Muscle layer of duodenum (tissue), 2 donors: ENCODE measurements at regions not wholly inside any gene's neighbourhood (a gene's known extent, or its start where the extent isn't known, plus 50 kb on each side); places are given as distances from the start of the nearest gene placed in this dataset.
"Not testable (repeated sequence)": the region's sequence is repeated elsewhere in the genome, so short reads cannot be mapped to it uniquely, and the experiment has no call there.

Experiments used
- H3K27ac ChIP-seq: one replicate; pipeline ENCODE4 v1.7.0; 2013; ENCODE audit warnings: mild to moderate bottlenecking, low read length
- H3K27me3 ChIP-seq: one replicate; pipeline ENCODE4 v1.7.0; 2013; ENCODE audit warnings: low read depth, mild to moderate bottlenecking, control low read depth, low read length
- H3K36me3 ChIP-seq, 2 donors: one replicate each; pipeline ENCODE4 v1.7.0; 2013; ENCODE audit warnings: low read length in 2 of 2, control low read depth in 1 of 2, mild to moderate bottlenecking in 1 of 2; ENCODE audit not compliant: insufficient read depth in 2 of 2, control insufficient read depth in 1 of 2
- H3K4me1 ChIP-seq, 2 donors: one replicate each; pipeline ENCODE4 v1.7.0; 2013; ENCODE audit warnings: low read length in 2 of 2, mild to moderate bottlenecking in 2 of 2, control low read depth in 1 of 2, moderate library complexity in 1 of 2; ENCODE audit not compliant: insufficient read depth in 2 of 2, control insufficient read depth in 1 of 2
- H3K4me3 ChIP-seq, 2 donors: one replicate each; pipeline ENCODE4 v1.7.0; 2013; ENCODE audit warnings: low read length in 2 of 2, low read depth in 1 of 2, mild to moderate bottlenecking in 1 of 2
- H3K9me3 ChIP-seq, 2 donors: one replicate each; pipeline ENCODE4 v1.7.0; 2013; ENCODE audit warnings: low read length in 2 of 2, control low read depth in 1 of 2, mild to moderate bottlenecking in 1 of 2; ENCODE audit not compliant: control insufficient read depth in 1 of 2
- donor health status: healthy.

- no peaks in the 10 kb centered on the region for H3K27me3 ChIP-seq
- H3K9me3 ChIP-seq = no peaks in the 10 kb centered on the region
- H3K27ac ChIP-seq = no peak overlapping the region
- H3K36me3 ChIP-seq = no peaks in the 10 kb centered on the region
- no peak overlapping the region for H3K4me3 ChIP-seq
- peaks cover 0 to 14% of the 10 kb centered on the region in 2 donors for H3K4me1 ChIP-seq
These were observed 70.9 kb upstream of the CCDC71L start for GRCh38 chr7:106731646-106732444.

- no peaks in the 10 kb centered on the region for H3K27me3 ChIP-seq
- no peak overlapping the region for H3K27ac ChIP-seq
- H3K9me3 ChIP-seq = no peaks in the 10 kb centered on the region
- peaks cover 0 to 15% of the 10 kb centered on the region in 2 donors for H3K4me1 ChIP-seq
- no peaks in the 10 kb centered on the region for H3K36me3 ChIP-seq
- no peak overlapping the region for H3K4me3 ChIP-seq
These were observed 74.7 kb upstream of the CCDC71L start for GRCh38 chr7:106735637-106736036.

GRCh38 chr7:106736123-106736507 is 75.2 kb upstream of the CCDC71L start:
- no peak overlapping the region for H3K27ac ChIP-seq

GRCh38 chr7:106736508-106737201 is 75.7 kb upstream of the CCDC71L start:
- Histone ChIP-seq H3K27me3 (no peaks in the 10 kb centered on the region), H3K4me1 (peaks cover 0 to 8% of the 10 kb centered on the region in 2 donors), H3K27ac (no peak overlapping the region), H3K36me3 (no peaks in the 10 kb centered on the region), H3K9me3 (no peaks in the 10 kb centered on the region), H3K4me3 (no peak overlapping the region)

More at GRCh38 chr7:106736123-106736507, 75.2 kb upstream of the CCDC71L start:
- no peaks in the 10 kb centered on the region for H3K27me3 ChIP-seq
- H3K4me1 ChIP-seq = peaks cover 0 to 10% of the 10 kb centered on the region in 2 donors
- H3K36me3 ChIP-seq = no peaks in the 10 kb centered on the region
- H3K9me3 ChIP-seq = no peaks in the 10 kb centered on the region
- no peak overlapping the region for H3K4me3 ChIP-seq

- Histone ChIP-seq H3K27ac (no peak overlapping the region), H3K9me3 (no peaks in the 10 kb centered on the region), H3K36me3 (no peaks in the 10 kb centered on the region), H3K27me3 (no peaks in the 10 kb centered on the region), H3K4me3 (no peak overlapping the region), H3K4me1 (peaks cover 0 to 8% of the 10 kb centered on the region in 2 donors)
These were observed 76.2 kb upstream of the CCDC71L start for GRCh38 chr7:106737202-106737562.

GRCh38 chr7:106740806-106741205 is 79.8 kb upstream of the CCDC71L start:
- Histone ChIP-seq H3K9me3 (no peaks in the 10 kb centered on the region), H3K27ac (no peak overlapping the region), H3K4me3 (no peak overlapping the region), H3K36me3 (no peaks in the 10 kb centered on the region), H3K4me1 (peaks cover 0 to 8% of the 10 kb centered on the region in 2 donors), H3K27me3 (no peaks in the 10 kb centered on the region)

GRCh38 chr7:106744563-106745091 is 83.7 kb upstream of the CCDC71L start:
- Histone ChIP-seq H3K4me1 (no peaks in the 10 kb centered on the region), H3K4me3 (no peak overlapping the region), H3K9me3 (no peaks in the 10 kb centered on the region), H3K27me3 (no peaks in the 10 kb centered on the region), H3K27ac (no peak overlapping the region), H3K36me3 (no peaks in the 10 kb centered on the region)

GRCh38 chr7:106747301-106747700 is 86.3 kb upstream of the CCDC71L start:
- not testable (repeated sequence) for H3K36me3 ChIP-seq, H3K4me1 ChIP-seq, H3K27ac ChIP-seq, H3K27me3 ChIP-seq, H3K4me3 ChIP-seq, H3K9me3 ChIP-seq

- H3K27ac ChIP-seq = no peak overlapping the region
- no peaks in the 10 kb centered on the region for H3K9me3 ChIP-seq
- H3K4me3 ChIP-seq = no peak overlapping the region
- no peaks in the 10 kb centered on the region for H3K4me1 ChIP-seq
- no peaks in the 10 kb centered on the region for H3K36me3 ChIP-seq
- no peaks in the 10 kb centered on the region for H3K27me3 ChIP-seq
These were observed 86.8 kb upstream of the CCDC71L start for GRCh38 chr7:106747804-106748203.

- Histone ChIP-seq H3K4me1 (no peaks in the 10 kb centered on the region), H3K36me3 (no peaks in the 10 kb centered on the region), H3K27ac (no peak overlapping the region), H3K27me3 (no peaks in the 10 kb centered on the region), H3K9me3 (no peaks in the 10 kb centered on the region), H3K4me3 (no peak overlapping the region)
These were observed 88.2 kb upstream of the CCDC71L start for GRCh38 chr7:106749165-106749564.

GRCh38 chr7:106750773-106751172 is 89.8 kb upstream of the CCDC71L start:
- H3K9me3 ChIP-seq = no peaks in the 10 kb centered on the region
- H3K4me1 ChIP-seq = no peaks in the 10 kb centered on the region
- no peak overlapping the region for H3K4me3 ChIP-seq
- H3K27ac ChIP-seq = no peak overlapping the region
- no peaks in the 10 kb centered on the region for H3K36me3 ChIP-seq
- H3K27me3 ChIP-seq = no peaks in the 10 kb centered on the region
